Heart right ventricle (tissue), 16 donors: ENCODE measurements at regions not wholly inside any gene's neighbourhood (a gene's known extent, or its start where the extent isn't known, plus 50 kb on each side); places are given as distances from the start of the nearest gene placed in this dataset.

Experiments
- ATAC-seq, 8 donors: fragments of 200-7000 bp; cut with Tn5 transposase; one replicate each; pipeline ENCODE4 v1.9.1; 2020; ENCODE audit warnings: mild to moderate bottlenecking in 8 of 8, moderate library complexity in 8 of 8, moderate number of reproducible peaks in 1 of 8
- DNase-seq, 2 donors: peaks; one replicate each; pipeline ENCODE4 v3.0.0-alpha.2; 2020
- H3K27ac ChIP-seq, 10 donors: fragments of 200-600 bp; sonication (generic) in 2 of 10; one replicate each; pipeline versions ENCODE4 v1.5.0 to v1.8.0; 2020 to 2022; ENCODE audit warnings: mild to moderate bottlenecking in 3 of 10
- H3K27me3 ChIP-seq, 7 donors: fragments of 200-600 bp; one replicate each; pipeline ENCODE4 v1.8.0; 2021 to 2022; ENCODE audit warnings: mild to moderate bottlenecking in 2 of 7
- H3K36me3 ChIP-seq, 9 donors: fragments of 200-600 bp; sonication (generic) in 1 of 9; one replicate each; pipeline versions ENCODE4 v1.5.0 to v1.8.0; 2020 to 2022; ENCODE audit warnings: mild to moderate bottlenecking in 2 of 9
- H3K4me1 ChIP-seq, 9 donors: fragments of 200-600 bp; sonication (generic) in 1 of 9; one replicate each; pipeline versions ENCODE4 v1.5.0 to v1.8.0; 2020 to 2022; ENCODE audit warnings: mild to moderate bottlenecking in 4 of 9
- H3K4me3 ChIP-seq, 10 donors: fragments of 200-600 bp; sonication (generic) in 2 of 10; one replicate each; pipeline versions ENCODE4 v1.5.0 to v1.8.0; 2020 to 2022; ENCODE audit warnings: mild to moderate bottlenecking in 7 of 10, moderate library complexity in 2 of 10
- H3K9me3 ChIP-seq, 11 donors: fragments of 200-600 bp in 10 of 11; sonication (generic) in 2 of 11; one replicate each; pipeline versions ENCODE4 v1.5.0 to v1.8.0; 2013 to 2022; ENCODE audit warnings: mild to moderate bottlenecking in 2 of 11, control low read depth in 1 of 11, moderate library complexity in 1 of 11
- WGBS, 2 donors: extraction: QIAGEN DNeasy Blood & Tissue Kit; methylation state at CpG; one replicate each; pipeline ENCODE4 v1.1.7; 2013; ENCODE audit warnings: inconsistent platforms in 1 of 2; 5-methylcytosine and 5-hydroxymethylcytosine counted together
- intact Hi-C, 10 donors: fragments of 100-400 bp; cut with DNase I; formaldehyde crosslinking; loops; one replicate each; pipeline versions ENCODE4 v1.11.1 to v1.14.2; 2022
- TF ChIP-seq, protein P1 (sequence below), 9 donors: fragments of 200-600 bp; sonication (generic) in 2 of 9; IDR thresholded peaks; one replicate each; pipeline versions ENCODE4 v1.5.0 to v1.8.0; 2021 to 2022; ENCODE audit warnings: antibody characterized with exemption in 9 of 9, mild to moderate bottlenecking in 5 of 9, moderate library complexity in 1 of 9
- donor health status: Arrhythmogenic right ventricular cardiomyopathy.
- donor health status: ischemic (EF 13 %, LVEDD 7.1; RV severe dilation, severe dysfunction).
- donor health status: healthy with polysubstance abuse.
- donor health status: DM: no; HTN: yes; CAD: no.
- donor health status: DM: no; HTN: no; CAD: no.
- donor health status: ischemic (EF 25% LVEDD 6.9; RV normal size, moderate dysfunction).
- donor health status: ischemic (EF 25% LVEDD 5.7; RV mildly dilated, moderate dysfunction).
- donor health status: healthy.
- donor health status: DM: yes; HTN: yes; CAD: no.
- donor health status: Ischemic cardiomyopathy.
- donor health status: ischemic (EF 35%, LVEDD 5.7; RV mildly dilated, moderate dysfunction).
- donor health status: nonischemic (EF 11% LVEDD 7.7; RV severe dilation, severe dysfunction).
- donor health status: DM: yes; HTN: yes; CAD: no.
- donor health status: PGD.
- donor health status: ischemic (EF 29% LVEDD 5.4; RV normal size, mild dysfunction).
- donor health status: nonischemic (EF 23%, LVEDD 6.1; RV moderate dilation, normal function).

- TF ChIP-seq, protein P1, sequence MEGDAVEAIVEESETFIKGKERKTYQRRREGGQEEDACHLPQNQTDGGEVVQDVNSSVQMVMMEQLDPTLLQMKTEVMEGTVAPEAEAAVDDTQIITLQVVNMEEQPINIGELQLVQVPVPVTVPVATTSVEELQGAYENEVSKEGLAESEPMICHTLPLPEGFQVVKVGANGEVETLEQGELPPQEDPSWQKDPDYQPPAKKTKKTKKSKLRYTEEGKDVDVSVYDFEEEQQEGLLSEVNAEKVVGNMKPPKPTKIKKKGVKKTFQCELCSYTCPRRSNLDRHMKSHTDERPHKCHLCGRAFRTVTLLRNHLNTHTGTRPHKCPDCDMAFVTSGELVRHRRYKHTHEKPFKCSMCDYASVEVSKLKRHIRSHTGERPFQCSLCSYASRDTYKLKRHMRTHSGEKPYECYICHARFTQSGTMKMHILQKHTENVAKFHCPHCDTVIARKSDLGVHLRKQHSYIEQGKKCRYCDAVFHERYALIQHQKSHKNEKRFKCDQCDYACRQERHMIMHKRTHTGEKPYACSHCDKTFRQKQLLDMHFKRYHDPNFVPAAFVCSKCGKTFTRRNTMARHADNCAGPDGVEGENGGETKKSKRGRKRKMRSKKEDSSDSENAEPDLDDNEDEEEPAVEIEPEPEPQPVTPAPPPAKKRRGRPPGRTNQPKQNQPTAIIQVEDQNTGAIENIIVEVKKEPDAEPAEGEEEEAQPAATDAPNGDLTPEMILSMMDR (IDR thresholded peaks at IDR 0.05) = no peak
- DNase-seq (no peak), ATAC-seq (no peak)
- peaks cover 0 to 8% (median 0%) of the 10 kb centered on the region in 11 donors for H3K9me3 ChIP-seq
- no peaks in the 10 kb centered on the region for H3K36me3 ChIP-seq
- H3K4me1 ChIP-seq = no peaks in the 10 kb centered on the region
- 50 to 51% methylated on average over 3 of the region's 3 CpGs for WGBS, 2 donors
- intact Hi-C loops = no loop called here
- no peak overlapping the region for H3K27ac ChIP-seq
- no peaks in the 10 kb centered on the region for H3K27me3 ChIP-seq
- no peak overlapping the region for H3K4me3 ChIP-seq
Measured at GRCh38 chr2:83595926-83596325, 863.2 kb downstream of the SUCLG1 start.

DNA sequence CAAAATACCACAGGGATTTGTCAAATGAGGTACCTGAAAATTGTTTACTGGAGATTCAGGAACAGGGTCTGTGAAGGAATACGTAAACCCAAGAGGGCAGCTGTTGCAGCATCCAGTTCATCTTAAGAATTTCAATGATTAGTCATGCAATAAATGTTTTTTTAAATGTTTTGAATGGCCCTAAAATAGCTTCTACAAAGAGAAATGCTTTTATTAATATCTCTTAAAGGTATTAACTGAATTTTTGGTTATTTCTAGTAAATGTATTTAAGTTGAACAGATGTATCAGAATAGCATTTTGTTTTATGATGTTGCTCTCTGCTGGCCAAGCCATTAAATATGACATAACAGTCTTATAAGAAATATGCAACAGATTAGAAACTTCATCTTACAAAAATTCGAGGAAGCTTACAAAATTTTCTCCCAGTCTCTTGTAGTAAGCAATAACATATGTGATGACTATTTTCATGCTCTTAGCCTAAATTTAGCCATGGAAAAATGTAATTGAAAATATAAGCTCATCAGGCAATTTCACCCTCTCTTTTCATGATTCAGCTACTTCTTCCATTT lies 863.9 kb downstream of the SUCLG1 start:
- Histone ChIP-seq H3K27me3 (no peaks in the 10 kb centered on the region), H3K4me3 (no peak overlapping the region), H3K4me1 (no peaks in the 10 kb centered on the region), H3K9me3 (peaks cover 0 to 8% (median 0%) of the 10 kb centered on the region in 11 donors), H3K27ac (no peak overlapping the region), H3K36me3 (no peaks in the 10 kb centered on the region)
- DNase-seq (no peak), ATAC-seq (no peak)
- intact Hi-C loops = no loop called here
- TF ChIP-seq, protein P1 (IDR thresholded peaks at IDR 0.05) = no peak
- WGBS, 2 donors = 68 to 79% methylated on average over 2 of the region's 2 CpGs

GRCh38 chr2:83594241-83595120 lies 864.6 kb downstream of the SUCLG1 start:
- H3K36me3 ChIP-seq = no peaks in the 10 kb centered on the region
- TF ChIP-seq, protein P1 (IDR thresholded peaks at IDR 0.05) = no peak
- H3K4me1 ChIP-seq = no peaks in the 10 kb centered on the region
- no peak overlapping the region for H3K4me3 ChIP-seq
- ATAC-seq (no peak), DNase-seq (no peak)
- H3K27me3 ChIP-seq = no peaks in the 10 kb centered on the region
- peaks cover 0 to 4% (median 0%) of the 10 kb centered on the region in 11 donors for H3K9me3 ChIP-seq
- 79 to 90% methylated on average over 5 of the region's 5 CpGs for WGBS, 2 donors
- intact Hi-C loops = no loop called here
- H3K27ac ChIP-seq = no peak overlapping the region

DNA sequence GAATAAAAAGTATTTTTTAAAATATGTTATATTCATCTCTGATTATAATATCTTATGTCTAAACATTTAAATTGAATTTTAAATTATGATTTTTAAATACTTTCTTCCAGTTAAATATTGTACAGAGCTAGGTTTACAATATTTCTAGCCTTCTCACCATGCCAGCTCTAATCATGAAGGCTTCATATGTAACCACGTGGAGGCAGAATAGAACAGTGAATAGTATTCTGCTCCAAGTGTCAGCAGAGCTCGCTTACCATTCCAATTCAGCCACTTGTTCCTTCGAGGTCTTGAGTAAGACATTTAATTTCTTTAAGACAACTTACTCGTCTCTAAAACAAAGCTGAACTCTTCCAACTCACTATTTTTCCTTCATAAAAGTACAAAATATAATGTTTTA lies 871.8 kb downstream of the SUCLG1 start:
- H3K27ac ChIP-seq = no peak overlapping the region
- intact Hi-C loops = no loop called here
- TF ChIP-seq, protein P1 (IDR thresholded peaks at IDR 0.05) = no peak
- H3K9me3 ChIP-seq = peaks cover 0 to 6% (median 0%) of the 10 kb centered on the region in 11 donors
- H3K36me3 ChIP-seq = no peaks in the 10 kb centered on the region
- ATAC-seq = no peak
- WGBS, 2 donors = 78 to 82% methylated on average over 4 of the region's 4 CpGs
- no peak overlapping the region for H3K4me3 ChIP-seq
- DNase-seq = no peak
- no peaks in the 10 kb centered on the region for H3K4me1 ChIP-seq
- no peaks in the 10 kb centered on the region for H3K27me3 ChIP-seq
